Neural progenitor cell (in vitro differentiated cells): ENCODE measurements at regions not wholly inside any gene's neighbourhood (a gene's known extent, or its start where the extent isn't known, plus 50 kb on each side); places are given as distances from the start of the nearest gene placed in this dataset.

Experiments used
- EZH2 ChIP-seq: fragments of 200-600 bp; sonication (generic); IDR thresholded peaks from 2 replicates; pipeline ENCODE4 v1.6.1; 2017; ENCODE audit warnings: antibody characterized with exemption, mild to moderate bottlenecking, moderate library complexity
- EZH2phosphoT487 ChIP-seq: fragments of 200-600 bp; sonication (generic); IDR thresholded peaks from 2 replicates; pipeline ENCODE4 v1.6.1; 2017; ENCODE audit warnings: antibody characterized with exemption
- TF ChIP-seq, protein P1 (sequence below): fragments of 200-600 bp; sonication (generic); IDR thresholded peaks from 2 replicates; pipeline ENCODE4 v1.5.1; 2017; ENCODE audit warnings: antibody characterized with exemption, mild to moderate bottlenecking

DNA sequence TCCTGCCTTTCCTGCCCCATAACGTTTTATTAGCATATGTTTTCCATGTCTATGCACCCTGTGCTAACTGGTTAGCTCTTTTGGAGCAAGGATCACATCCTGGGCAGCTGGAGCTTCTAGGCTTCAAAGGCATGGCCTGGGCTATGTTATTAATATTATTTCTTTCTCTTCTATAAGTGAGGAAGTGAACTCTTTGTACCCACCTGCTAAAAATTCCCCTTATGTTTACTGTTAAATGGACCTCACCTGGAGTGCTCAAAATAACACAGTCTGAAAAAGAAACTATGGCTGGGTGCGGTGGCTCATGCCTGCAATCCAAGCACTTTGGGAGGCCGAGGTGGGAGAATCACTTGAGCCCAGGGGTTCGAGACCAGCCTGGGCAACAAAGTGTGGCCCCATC, 97.8 kb downstream of the TNFAIP3 start:
- TF ChIP-seq, protein P1, sequence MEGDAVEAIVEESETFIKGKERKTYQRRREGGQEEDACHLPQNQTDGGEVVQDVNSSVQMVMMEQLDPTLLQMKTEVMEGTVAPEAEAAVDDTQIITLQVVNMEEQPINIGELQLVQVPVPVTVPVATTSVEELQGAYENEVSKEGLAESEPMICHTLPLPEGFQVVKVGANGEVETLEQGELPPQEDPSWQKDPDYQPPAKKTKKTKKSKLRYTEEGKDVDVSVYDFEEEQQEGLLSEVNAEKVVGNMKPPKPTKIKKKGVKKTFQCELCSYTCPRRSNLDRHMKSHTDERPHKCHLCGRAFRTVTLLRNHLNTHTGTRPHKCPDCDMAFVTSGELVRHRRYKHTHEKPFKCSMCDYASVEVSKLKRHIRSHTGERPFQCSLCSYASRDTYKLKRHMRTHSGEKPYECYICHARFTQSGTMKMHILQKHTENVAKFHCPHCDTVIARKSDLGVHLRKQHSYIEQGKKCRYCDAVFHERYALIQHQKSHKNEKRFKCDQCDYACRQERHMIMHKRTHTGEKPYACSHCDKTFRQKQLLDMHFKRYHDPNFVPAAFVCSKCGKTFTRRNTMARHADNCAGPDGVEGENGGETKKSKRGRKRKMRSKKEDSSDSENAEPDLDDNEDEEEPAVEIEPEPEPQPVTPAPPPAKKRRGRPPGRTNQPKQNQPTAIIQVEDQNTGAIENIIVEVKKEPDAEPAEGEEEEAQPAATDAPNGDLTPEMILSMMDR, result no peak
- TF ChIP-seq EZH2phosphoT487 (no peak), EZH2 (no peak)
